Activated naive CD4-positive, alpha-beta T cell treated with anti-CD3 and anti-CD28 coated beads, Interleukin-2, amount 10 ng/mL, durations not matched to agents 7 days and 5 days (primary cell): ENCODE measurements at regions not wholly inside any gene's neighbourhood (a gene's known extent, or its start where the extent isn't known, plus 50 kb on each side); places are given as distances from the start of the nearest gene placed in this dataset.

Experiments
- CTCF ChIA-PET: fragments of 350-600 bp; sonication (Branson Sonifier 250); formaldehyde crosslinking; loops from one replicate; lab custom pipeline; 2021; ENCODE audit warnings: antibody characterized with exemption; lab: Charles Lee
- DNase-seq: peaks from one replicate; pipeline ENCODE4 v3.0.0-alpha.2; 2020
- H3K27ac Mint-ChIP-seq: one replicate; pipeline ENCODE4 v1.8.0; 2021; ENCODE audit warnings: mild to moderate bottlenecking, moderate library complexity, mixed read lengths
- H3K27me3 Mint-ChIP-seq: one replicate; pipeline ENCODE4 v1.8.0; 2021; ENCODE audit warnings: mild to moderate bottlenecking, mixed read lengths
- H3K36me3 Mint-ChIP-seq: one replicate; pipeline ENCODE4 v1.8.0; 2021; ENCODE audit warnings: mixed read lengths
- H3K4me1 Mint-ChIP-seq: one replicate; pipeline ENCODE4 v1.8.0; 2021; ENCODE audit warnings: mixed read lengths
- H3K4me3 Mint-ChIP-seq: one replicate; pipeline ENCODE4 v1.8.0; 2021; ENCODE audit warnings: mild to moderate bottlenecking, moderate library complexity, mixed read lengths
- H3K9me3 Mint-ChIP-seq: one replicate; pipeline ENCODE4 v1.8.0; 2021; ENCODE audit warnings: mixed read lengths

DNA sequence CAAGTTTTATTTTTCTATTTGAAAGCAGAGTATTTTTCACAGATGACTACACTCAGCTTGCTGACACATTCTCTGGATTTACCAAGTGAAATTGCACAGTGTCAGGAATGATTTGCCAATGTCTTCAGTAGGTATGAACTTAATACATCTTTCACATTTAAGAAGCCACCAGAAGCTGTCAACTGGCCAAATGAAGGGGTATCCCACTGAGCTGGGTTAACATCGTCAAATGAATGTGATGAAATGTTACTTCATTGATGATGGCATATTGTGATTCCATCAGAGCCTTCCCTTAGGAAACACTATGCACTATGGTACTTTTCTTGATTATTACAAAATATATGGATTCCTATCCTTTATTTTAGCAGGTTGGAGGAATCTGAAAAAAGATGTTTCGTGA, 592.3 kb downstream of the FGF9 start:
- no peak overlapping the region for H3K4me3 Mint-ChIP-seq
- H3K9me3 Mint-ChIP-seq = no peaks in the 10 kb centered on the region
- DNase-seq = no peak
- H3K27me3 Mint-ChIP-seq = no peaks in the 10 kb centered on the region
- CTCF ChIA-PET = no interaction called here
- no peaks in the 10 kb centered on the region for H3K4me1 Mint-ChIP-seq
- no peak overlapping the region for H3K27ac Mint-ChIP-seq
- no peaks in the 10 kb centered on the region for H3K36me3 Mint-ChIP-seq

GRCh38 chr13:22265563-22265962, 594.7 kb downstream of the FGF9 start:
- Mint-ChIP-seq H3K36me3 (no peaks in the 10 kb centered on the region), H3K4me3 (no peak overlapping the region), H3K27ac (no peak overlapping the region), H3K4me1 (no peaks in the 10 kb centered on the region), H3K9me3 (no peaks in the 10 kb centered on the region), H3K27me3 (no peaks in the 10 kb centered on the region)
- no peak for DNase-seq
- CTCF ChIA-PET = no interaction called here

DNA sequence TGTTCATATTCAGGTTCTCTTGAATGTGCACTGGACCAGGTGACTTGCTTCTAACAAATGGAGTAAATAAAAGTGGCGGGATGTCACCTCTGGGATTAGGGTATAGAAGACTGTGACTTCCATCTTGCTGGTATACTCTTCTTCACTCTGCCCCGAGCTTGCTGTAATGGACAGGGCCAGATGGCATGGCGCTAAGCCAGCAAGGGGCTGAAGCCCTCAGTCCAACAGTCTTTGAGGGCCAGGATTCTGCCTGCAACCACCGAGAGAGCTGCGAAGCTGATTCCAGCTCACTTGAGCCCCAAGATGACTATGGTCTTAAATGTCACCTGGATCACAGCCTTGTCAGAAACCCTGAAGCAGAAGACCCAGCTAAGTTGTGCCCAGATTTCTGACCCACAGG, 600.0 kb downstream of the FGF9 start:
- DNase-seq = no peak
- CTCF ChIA-PET = no interaction called here
- H3K4me3 Mint-ChIP-seq = no peak overlapping the region
- H3K4me1 Mint-ChIP-seq = no peaks in the 10 kb centered on the region
- H3K27ac Mint-ChIP-seq = no peak overlapping the region
- no peaks in the 10 kb centered on the region for H3K27me3 Mint-ChIP-seq
- H3K9me3 Mint-ChIP-seq = no peaks in the 10 kb centered on the region
- H3K36me3 Mint-ChIP-seq = no peaks in the 10 kb centered on the region

- Mint-ChIP-seq H3K27me3 (no peaks in the 10 kb centered on the region), H3K36me3 (no peaks in the 10 kb centered on the region), H3K4me3 (no peak overlapping the region), H3K9me3 (no peaks in the 10 kb centered on the region), H3K4me1 (no peaks in the 10 kb centered on the region), H3K27ac (no peak overlapping the region)
- DNase-seq = no peak
- CTCF ChIA-PET = no interaction called here
Measured at GRCh38 chr13:22271903-22272302, 601.0 kb downstream of the FGF9 start.

DNA sequence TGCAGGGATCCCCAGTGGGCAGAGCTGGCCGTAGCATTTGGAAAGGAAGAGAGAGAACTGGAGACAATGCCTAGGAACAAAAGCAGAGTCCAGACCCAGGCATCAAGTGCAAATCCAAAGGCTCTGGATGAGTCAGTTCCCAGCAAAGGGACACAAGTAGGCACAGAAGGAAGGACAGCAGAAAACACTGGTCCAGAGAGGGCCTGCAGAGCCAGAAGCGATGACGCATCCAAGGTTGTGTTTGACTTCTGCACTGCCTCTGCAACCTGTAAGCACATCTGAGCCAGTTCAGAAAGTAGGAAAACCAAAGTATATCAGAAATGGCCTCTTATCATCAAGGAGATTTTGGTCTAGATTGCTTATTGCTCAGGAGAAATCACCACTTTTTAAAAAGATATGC, 604.5 kb downstream of the FGF9 start:
- no peaks in the 10 kb centered on the region for H3K27me3 Mint-ChIP-seq
- DNase-seq = no peak
- CTCF ChIA-PET = no interaction called here
- H3K27ac Mint-ChIP-seq = no peak overlapping the region
- no peaks in the 10 kb centered on the region for H3K36me3 Mint-ChIP-seq
- no peaks in the 10 kb centered on the region for H3K4me1 Mint-ChIP-seq
- H3K4me3 Mint-ChIP-seq = no peak overlapping the region
- H3K9me3 Mint-ChIP-seq = no peaks in the 10 kb centered on the region

GRCh38 chr13:22276616-22277015, 605.7 kb downstream of the FGF9 start:
- H3K36me3 Mint-ChIP-seq = no peaks in the 10 kb centered on the region
- no peak overlapping the region for H3K4me3 Mint-ChIP-seq
- no peaks in the 10 kb centered on the region for H3K4me1 Mint-ChIP-seq
- H3K9me3 Mint-ChIP-seq = no peaks in the 10 kb centered on the region
- no peak for DNase-seq
- H3K27ac Mint-ChIP-seq = no peak overlapping the region
- H3K27me3 Mint-ChIP-seq = no peaks in the 10 kb centered on the region
- CTCF ChIA-PET = interaction anchor here (0.7 to 1.1 kb wide), 2 partner anchors 427 to 638 kb away, joined by 5 to 6 read pairs; no protein-coding TSS in a partner anchor

- Mint-ChIP-seq H3K4me3 (no peak overlapping the region), H3K36me3 (no peaks in the 10 kb centered on the region), H3K4me1 (no peaks in the 10 kb centered on the region), H3K27ac (no peak overlapping the region), H3K9me3 (no peaks in the 10 kb centered on the region), H3K27me3 (no peaks in the 10 kb centered on the region)
- DNase-seq = peak; percentile 74
- CTCF ChIA-PET = interaction anchor here (0.6 to 1.0 kb wide), 2 partner anchors 266 to 640 kb away, joined by 3 to 4 read pairs; no protein-coding TSS in a partner anchor
Measured at GRCh38 chr13:22278336-22278929, 607.6 kb downstream of the FGF9 start.

GRCh38 chr13:22285867-22286266, 615.0 kb downstream of the FGF9 start:
- no peak overlapping the region for H3K4me3 Mint-ChIP-seq

GRCh38 chr13:22286338-22286737, 615.5 kb downstream of the FGF9 start:
- H3K36me3 Mint-ChIP-seq = no peaks in the 10 kb centered on the region
- no peaks in the 10 kb centered on the region for H3K4me1 Mint-ChIP-seq
- H3K27ac Mint-ChIP-seq = no peak overlapping the region
- DNase-seq = no peak
- H3K4me3 Mint-ChIP-seq = no peak overlapping the region
- H3K27me3 Mint-ChIP-seq = no peaks in the 10 kb centered on the region
- H3K9me3 Mint-ChIP-seq = no peaks in the 10 kb centered on the region
- CTCF ChIA-PET = no interaction called here

More at GRCh38 chr13:22285867-22286266, 615.0 kb downstream of the FGF9 start:
- Mint-ChIP-seq H3K27me3 (no peaks in the 10 kb centered on the region), H3K9me3 (no peaks in the 10 kb centered on the region), H3K4me1 (no peaks in the 10 kb centered on the region), H3K27ac (no peak overlapping the region), H3K36me3 (no peaks in the 10 kb centered on the region)
- CTCF ChIA-PET = no interaction called here
- no peak for DNase-seq

DNA sequence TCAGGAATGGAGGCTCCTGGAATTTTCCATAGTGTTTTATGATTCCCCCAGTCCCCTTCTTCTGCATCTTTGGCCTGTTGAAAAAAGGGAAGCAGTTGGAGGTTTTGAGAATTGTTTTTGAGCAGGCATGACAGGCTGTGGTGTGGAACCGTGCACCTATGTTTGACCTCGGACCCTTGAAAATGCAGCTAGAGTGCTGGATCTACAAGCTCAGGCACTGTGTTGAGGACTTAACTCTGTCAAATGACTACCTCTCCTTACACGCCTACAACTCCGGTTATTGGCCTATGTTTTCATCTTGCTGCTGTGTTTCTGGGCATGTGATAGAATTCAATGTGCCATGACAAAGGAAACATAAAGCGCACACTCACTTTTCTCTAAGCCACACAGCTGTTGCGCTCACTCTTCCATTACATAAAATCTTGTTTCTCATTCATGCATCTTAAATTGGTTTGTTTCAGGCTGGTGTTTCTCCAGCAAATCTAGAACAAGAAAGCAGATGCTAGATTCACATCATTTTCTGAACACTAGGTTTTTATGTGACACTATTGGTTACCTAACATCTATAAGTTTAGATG, 616.6 kb downstream of the FGF9 start:
- H3K36me3 Mint-ChIP-seq = no peaks in the 10 kb centered on the region
- DNase-seq = no peak
- H3K4me3 Mint-ChIP-seq = no peak overlapping the region
- CTCF ChIA-PET = interaction anchor here (0.6 kb wide), 1 partner anchor 290 kb away, joined by 5 read pairs; no protein-coding TSS in a partner anchor
- no peaks in the 10 kb centered on the region for H3K9me3 Mint-ChIP-seq
- H3K27me3 Mint-ChIP-seq = no peaks in the 10 kb centered on the region
- H3K27ac Mint-ChIP-seq = no peak overlapping the region
- no peaks in the 10 kb centered on the region for H3K4me1 Mint-ChIP-seq

GRCh38 chr13:22288496-22288895, 617.6 kb downstream of the FGF9 start:
- Mint-ChIP-seq H3K9me3 (no peaks in the 10 kb centered on the region), H3K36me3 (no peaks in the 10 kb centered on the region), H3K4me1 (no peaks in the 10 kb centered on the region), H3K27ac (no peak overlapping the region), H3K27me3 (no peaks in the 10 kb centered on the region), H3K4me3 (no peak overlapping the region)
- CTCF ChIA-PET = no interaction called here
- no peak for DNase-seq

DNA sequence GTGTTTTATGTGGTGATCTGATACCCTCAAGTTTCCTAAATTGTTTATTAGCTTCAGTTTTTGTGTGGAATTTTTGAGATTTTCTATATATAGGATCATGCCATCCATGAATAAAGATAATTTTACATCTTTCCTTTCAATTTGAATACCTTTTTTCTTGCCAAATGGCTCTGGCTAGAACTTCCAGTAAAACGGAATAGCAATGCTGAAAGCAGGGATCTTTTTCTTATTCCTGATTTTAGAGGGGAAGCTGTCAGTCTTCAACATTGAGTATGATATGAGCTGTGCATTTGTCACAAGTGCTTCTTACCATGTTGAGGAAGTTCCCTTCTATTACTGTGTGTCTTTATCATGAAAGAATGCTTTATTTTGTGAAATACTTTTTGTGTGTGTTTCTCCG, 618.8 kb downstream of the FGF9 start:
- H3K4me3 Mint-ChIP-seq = no peak overlapping the region
- H3K27me3 Mint-ChIP-seq = no peaks in the 10 kb centered on the region
- CTCF ChIA-PET = no interaction called here
- no peaks in the 10 kb centered on the region for H3K36me3 Mint-ChIP-seq
- no peak overlapping the region for H3K27ac Mint-ChIP-seq
- no peak for DNase-seq
- no peaks in the 10 kb centered on the region for H3K4me1 Mint-ChIP-seq
- no peaks in the 10 kb centered on the region for H3K9me3 Mint-ChIP-seq

DNA sequence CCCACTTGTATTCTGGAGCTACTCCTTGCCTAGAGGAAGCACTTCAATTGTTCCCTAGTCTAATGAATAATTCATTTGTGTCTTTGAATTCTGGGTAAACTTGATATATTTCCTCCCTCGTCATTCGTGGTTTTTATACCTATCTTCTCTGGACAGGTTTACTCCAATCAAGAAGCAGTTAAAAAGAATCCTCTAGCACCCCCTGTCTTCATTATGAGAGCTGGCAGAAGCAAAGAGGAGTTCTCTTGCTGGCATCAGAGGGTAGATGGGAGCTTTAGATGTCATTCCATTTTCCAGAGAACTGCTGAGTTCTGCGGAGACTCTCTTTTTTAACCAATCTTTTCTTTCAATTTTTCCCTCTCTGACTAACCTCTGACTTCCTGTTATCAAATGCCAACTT, 627.7 kb downstream of the FGF9 start:
- Mint-ChIP-seq H3K4me1 (no peaks in the 10 kb centered on the region), H3K27ac (no peak overlapping the region), H3K4me3 (no peak overlapping the region), H3K9me3 (peaks cover 12% of the 10 kb centered on the region), H3K27me3 (no peaks in the 10 kb centered on the region), H3K36me3 (no peaks in the 10 kb centered on the region)
- CTCF ChIA-PET = no interaction called here
- no peak for DNase-seq

GRCh38 chr13:22311734-22312404, 641.0 kb downstream of the FGF9 start:
- no peak overlapping the region for H3K27ac Mint-ChIP-seq
- no peaks in the 10 kb centered on the region for H3K4me1 Mint-ChIP-seq
- H3K9me3 Mint-ChIP-seq = peaks cover 1% of the 10 kb centered on the region
- H3K27me3 Mint-ChIP-seq = no peaks in the 10 kb centered on the region
- CTCF ChIA-PET = no interaction called here
- no peaks in the 10 kb centered on the region for H3K36me3 Mint-ChIP-seq
- DNase-seq = no peak
- H3K4me3 Mint-ChIP-seq = no peak overlapping the region

DNA sequence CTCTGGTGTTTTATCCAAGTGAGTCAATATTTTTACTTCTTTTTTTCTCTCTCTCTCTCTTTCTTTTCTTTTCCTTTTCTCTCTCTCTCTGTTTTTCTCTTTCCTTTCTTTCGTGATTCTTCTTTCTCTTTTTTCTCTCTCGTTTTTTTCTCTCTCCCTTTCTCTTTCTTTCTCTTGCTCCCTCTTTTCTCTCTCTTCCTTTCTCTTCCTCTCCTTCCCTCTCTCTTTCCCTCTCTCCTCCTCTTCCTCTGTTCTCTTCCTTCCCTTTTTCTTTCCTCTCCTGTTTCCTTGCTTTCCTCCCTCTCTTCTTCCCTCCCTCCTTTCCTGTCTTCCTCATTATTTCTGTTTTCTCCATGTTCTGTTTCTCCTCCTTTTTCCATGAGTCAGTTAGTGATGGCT, 641.5 kb downstream of the FGF9 start:
- no peak for DNase-seq
- no peaks in the 10 kb centered on the region for H3K36me3 Mint-ChIP-seq
- H3K27me3 Mint-ChIP-seq = no peaks in the 10 kb centered on the region
- H3K9me3 Mint-ChIP-seq = peaks cover 1% of the 10 kb centered on the region
- no peak overlapping the region for H3K27ac Mint-ChIP-seq
- no peak overlapping the region for H3K4me3 Mint-ChIP-seq
- CTCF ChIA-PET = no interaction called here
- no peaks in the 10 kb centered on the region for H3K4me1 Mint-ChIP-seq
